ENCODE measurements at regions not wholly inside any gene's neighbourhood (a gene's known extent, or its start where the extent isn't known, plus 50 kb on each side); places are given as distances from the start of the nearest gene placed in this dataset.

DNA sequence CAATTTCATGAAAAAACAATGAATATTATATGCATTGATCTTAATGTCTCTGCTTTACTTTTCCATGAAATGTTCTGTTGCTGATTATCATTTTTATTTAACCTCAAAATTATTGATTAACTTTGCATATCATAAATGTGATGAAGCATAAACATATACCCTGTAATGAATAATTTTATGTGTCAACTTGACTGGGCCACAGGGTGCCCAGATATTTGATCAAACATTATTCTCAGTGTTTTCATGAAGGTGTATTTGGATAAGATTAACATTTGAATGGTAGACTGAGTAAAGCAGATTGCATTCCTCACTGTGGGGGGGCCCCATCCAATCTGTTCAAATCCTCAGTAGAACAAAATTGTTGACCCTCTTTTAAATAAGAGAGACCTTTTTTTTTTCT is 265.2 kb downstream of the CENPW start:
- Histone ChIP-seq H2AFZ (ENCODE audit: low read depth, low read length, poor library complexity, severe bottlenecking) (no peak overlapping the region), H3K4me2 (ENCODE audit: low read length) (no peak overlapping the region), H3K4me1 (ENCODE audit: control insufficient read depth in 1 of 2, insufficient read depth in 2 of 2, low read length in 2 of 2) (no peaks in the 10 kb centered on the region), H3K4me3 (replicated peaks in 1 of 2; ENCODE audit: low read depth in 1 of 2, low read length in 2 of 2) (no peak overlapping the region), H3K9me2 (ENCODE audit: insufficient read depth) (no peaks in the 10 kb centered on the region), H3K9me3 (ENCODE audit: control insufficient read depth in 1 of 2, insufficient read depth in 1 of 2, low read depth in 1 of 2, low read length in 2 of 2) (no peaks in the 10 kb centered on the region), H3K9ac (ENCODE audit: low read length) (no peak overlapping the region), H4K20me1 (ENCODE audit: insufficient read depth) (no peaks in the 10 kb centered on the region), H3K27ac (ENCODE audit: low read depth, low read length) (no peak overlapping the region), H3K27me3 (ENCODE audit: insufficient read depth, low read length) (no peaks in the 10 kb centered on the region), H3K79me2 (ENCODE audit: insufficient read depth, low read length) (no peaks in the 10 kb centered on the region), H3K36me3 (ENCODE audit: control insufficient read depth in 1 of 2, insufficient read depth in 2 of 2, low read length in 2 of 2) (no peaks in the 10 kb centered on the region)
- BruUV-seq (replicated peaks) = no TSS peak
- intact Hi-C loops (cut with micrococcal nuclease) = no loop called here
- TF ChIP-seq POLR2AphosphoS5 (IDR thresholded peaks at IDR 0.05; ENCODE audit: low read depth, low read length) = no peak
- TF ChIP-seq, protein P1, sequence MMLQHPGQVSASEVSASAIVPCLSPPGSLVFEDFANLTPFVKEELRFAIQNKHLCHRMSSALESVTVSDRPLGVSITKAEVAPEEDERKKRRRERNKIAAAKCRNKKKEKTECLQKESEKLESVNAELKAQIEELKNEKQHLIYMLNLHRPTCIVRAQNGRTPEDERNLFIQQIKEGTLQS (IDR thresholded peaks at IDR 0.05) = no peak
- no peak for TF ChIP-seq SRF (IDR thresholded peaks at IDR 0.05; ENCODE audit: low read depth)
- no peak for TF ChIP-seq CBX3 (IDR thresholded peaks at IDR 0.05; ENCODE audit: low read depth)
- no peak for TF ChIP-seq EZH2phosphoT487 (IDR thresholded peaks at IDR 0.05; ENCODE audit: borderline replicate concordance)
- TF ChIP-seq ZFX (IDR thresholded peaks at IDR 0.05) = no peak
- TF ChIP-seq SP1 (IDR thresholded peaks at IDR 0.05; ENCODE audit: low read depth) = no peak
- TF ChIP-seq EZH2 (IDR thresholded peaks at IDR 0.05) = no peak
- TF ChIP-seq, protein P2, sequence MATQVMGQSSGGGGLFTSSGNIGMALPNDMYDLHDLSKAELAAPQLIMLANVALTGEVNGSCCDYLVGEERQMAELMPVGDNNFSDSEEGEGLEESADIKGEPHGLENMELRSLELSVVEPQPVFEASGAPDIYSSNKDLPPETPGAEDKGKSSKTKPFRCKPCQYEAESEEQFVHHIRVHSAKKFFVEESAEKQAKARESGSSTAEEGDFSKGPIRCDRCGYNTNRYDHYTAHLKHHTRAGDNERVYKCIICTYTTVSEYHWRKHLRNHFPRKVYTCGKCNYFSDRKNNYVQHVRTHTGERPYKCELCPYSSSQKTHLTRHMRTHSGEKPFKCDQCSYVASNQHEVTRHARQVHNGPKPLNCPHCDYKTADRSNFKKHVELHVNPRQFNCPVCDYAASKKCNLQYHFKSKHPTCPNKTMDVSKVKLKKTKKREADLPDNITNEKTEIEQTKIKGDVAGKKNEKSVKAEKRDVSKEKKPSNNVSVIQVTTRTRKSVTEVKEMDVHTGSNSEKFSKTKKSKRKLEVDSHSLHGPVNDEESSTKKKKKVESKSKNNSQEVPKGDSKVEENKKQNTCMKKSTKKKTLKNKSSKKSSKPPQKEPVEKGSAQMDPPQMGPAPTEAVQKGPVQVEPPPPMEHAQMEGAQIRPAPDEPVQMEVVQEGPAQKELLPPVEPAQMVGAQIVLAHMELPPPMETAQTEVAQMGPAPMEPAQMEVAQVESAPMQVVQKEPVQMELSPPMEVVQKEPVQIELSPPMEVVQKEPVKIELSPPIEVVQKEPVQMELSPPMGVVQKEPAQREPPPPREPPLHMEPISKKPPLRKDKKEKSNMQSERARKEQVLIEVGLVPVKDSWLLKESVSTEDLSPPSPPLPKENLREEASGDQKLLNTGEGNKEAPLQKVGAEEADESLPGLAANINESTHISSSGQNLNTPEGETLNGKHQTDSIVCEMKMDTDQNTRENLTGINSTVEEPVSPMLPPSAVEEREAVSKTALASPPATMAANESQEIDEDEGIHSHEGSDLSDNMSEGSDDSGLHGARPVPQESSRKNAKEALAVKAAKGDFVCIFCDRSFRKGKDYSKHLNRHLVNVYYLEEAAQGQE (IDR thresholded peaks at IDR 0.05; ENCODE audit: low read depth) = no peak
- TF ChIP-seq, protein P3, sequence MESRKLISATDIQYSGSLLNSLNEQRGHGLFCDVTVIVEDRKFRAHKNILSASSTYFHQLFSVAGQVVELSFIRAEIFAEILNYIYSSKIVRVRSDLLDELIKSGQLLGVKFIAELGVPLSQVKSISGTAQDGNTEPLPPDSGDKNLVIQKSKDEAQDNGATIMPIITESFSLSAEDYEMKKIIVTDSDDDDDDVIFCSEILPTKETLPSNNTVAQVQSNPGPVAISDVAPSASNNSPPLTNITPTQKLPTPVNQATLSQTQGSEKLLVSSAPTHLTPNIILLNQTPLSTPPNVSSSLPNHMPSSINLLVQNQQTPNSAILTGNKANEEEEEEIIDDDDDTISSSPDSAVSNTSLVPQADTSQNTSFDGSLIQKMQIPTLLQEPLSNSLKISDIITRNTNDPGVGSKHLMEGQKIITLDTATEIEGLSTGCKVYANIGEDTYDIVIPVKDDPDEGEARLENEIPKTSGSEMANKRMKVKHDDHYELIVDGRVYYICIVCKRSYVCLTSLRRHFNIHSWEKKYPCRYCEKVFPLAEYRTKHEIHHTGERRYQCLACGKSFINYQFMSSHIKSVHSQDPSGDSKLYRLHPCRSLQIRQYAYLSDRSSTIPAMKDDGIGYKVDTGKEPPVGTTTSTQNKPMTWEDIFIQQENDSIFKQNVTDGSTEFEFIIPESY (IDR thresholded peaks at IDR 0.05; ENCODE audit: extremely low read depth, insufficient replicate concordance, low read length) = no peak
- TF ChIP-seq RAD21 (IDR thresholded peaks at IDR 0.05; ENCODE audit: low read depth) = no peak
- no peak for TF ChIP-seq CEBPB (IDR thresholded peaks at IDR 0.05; ENCODE audit: low read depth)
- CTCF ChIA-PET = no interaction called here
- DNase-seq (ENCODE audit: low read depth, low spot score) (no peak), ATAC-seq (no peak)
- POLR2A ChIA-PET = no interaction called here
- RAD21 ChIA-PET (ENCODE audit: low non-redundant PET in 1 of 2, low total read pairs in 2 of 2, uncharacterized antibody in 2 of 2, unreplicated experiment in 2 of 2) = no interaction called here
